Activated naive CD8-positive, alpha-beta T cell treated with anti-CD3 and anti-CD28 coated beads, Interleukin-2, amount 10 ng/mL, durations not matched to agents 7 days and 5 days (primary cell): ENCODE measurements at regions not wholly inside any gene's neighbourhood (a gene's known extent, or its start where the extent isn't known, plus 50 kb on each side); places are given as distances from the start of the nearest gene placed in this dataset.

Experiments used
- ATAC-seq: fragments of 150-1000 bp; cut with Tn5 transposase; one replicate; pipeline ENCODE4 v1.10.0; 2021; ENCODE audit warnings: low read depth, moderate library complexity
- POLR2A ChIA-PET: fragments of 350-600 bp; sonication (Branson Sonifier 250); formaldehyde crosslinking; loops from one replicate; lab custom pipeline; 2021; ENCODE audit warnings: antibody characterized with exemption; lab: Charles Lee
- DNase-seq: peaks from one replicate; pipeline ENCODE4 v3.0.0; 2021
- H3K27ac Mint-ChIP-seq: one replicate; pipeline ENCODE4 v1.8.0; 2022; ENCODE audit warnings: mild to moderate bottlenecking, mixed read lengths
- H3K27me3 Mint-ChIP-seq: one replicate; pipeline ENCODE4 v1.8.0; 2022; ENCODE audit warnings: mild to moderate bottlenecking, moderate library complexity, mixed read lengths
- H3K36me3 Mint-ChIP-seq: one replicate; pipeline ENCODE4 v1.8.0; 2021; ENCODE audit warnings: mild to moderate bottlenecking, mixed read lengths
- H3K4me1 Mint-ChIP-seq: one replicate; pipeline ENCODE4 v1.8.0; 2021; ENCODE audit warnings: mixed read lengths
- H3K4me3 Mint-ChIP-seq: one replicate; pipeline ENCODE4 v1.8.0; 2022; ENCODE audit warnings: mild to moderate bottlenecking, moderate library complexity, mixed read lengths
- H3K9me3 Mint-ChIP-seq: one replicate; pipeline ENCODE4 v1.8.0; 2021; ENCODE audit warnings: mixed read lengths

DNA sequence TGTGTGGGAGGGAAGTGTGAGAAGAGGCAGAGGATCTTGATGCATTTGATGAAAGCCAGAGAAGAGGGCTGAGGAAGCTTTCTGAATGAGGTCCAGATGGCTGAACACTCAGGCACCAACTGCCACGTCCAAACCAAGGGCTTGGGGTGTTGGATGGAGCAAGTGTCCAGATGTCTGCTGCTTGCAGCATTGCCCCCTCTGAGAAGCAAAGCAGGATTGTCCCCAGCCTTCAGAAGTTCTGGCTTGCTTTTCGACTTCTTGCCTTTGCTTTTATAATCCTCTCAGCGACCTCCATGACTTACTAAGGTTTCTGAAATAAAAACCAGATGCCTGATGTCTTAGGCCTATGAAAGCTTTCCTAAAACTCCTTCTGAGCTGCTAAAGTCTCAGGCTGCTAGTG is 182.5 kb downstream of the HUNK start:
- Mint-ChIP-seq H3K4me1 (no peaks in the 10 kb centered on the region), H3K27ac (no peak overlapping the region), H3K36me3 (no peaks in the 10 kb centered on the region), H3K4me3 (no peak overlapping the region), H3K27me3 (no peaks in the 10 kb centered on the region), H3K9me3 (peaks cover 10% of the 10 kb centered on the region)
- POLR2A ChIA-PET: no interaction called here
- ATAC-seq (no peak), DNase-seq (no peak)
